ENCODE measurements at regions not wholly inside any gene's neighbourhood (a gene's known extent, or its start where the extent isn't known, plus 50 kb on each side); places are given as distances from the start of the nearest gene placed in this dataset.

GRCh38 chr12:89920866-89921265 is 212.2 kb upstream of the ATP2B1 start:
- TF ChIP-seq CTCF (IDR thresholded peaks at IDR 0.05; ENCODE audit: insufficient read depth, low read depth, low read length) (no peak), EZH2 (IDR thresholded peaks at IDR 0.05; ENCODE audit: insufficient read depth, low read length) (no peak)
